Colonic mucosa (tissue), 4 donors: ENCODE measurements at regions not wholly inside any gene's neighbourhood (a gene's known extent, or its start where the extent isn't known, plus 50 kb on each side); places are given as distances from the start of the nearest gene placed in this dataset.

Experiments used
- DNase-seq: peaks from one replicate; pipeline ENCODE4 v3.0.0-alpha.2; 2020
- H3K27ac ChIP-seq: fragments of 200-600 bp; one replicate; pipeline ENCODE4 v1.8.0; 2021
- H3K27me3 ChIP-seq: fragments of 200-600 bp; one replicate; pipeline ENCODE4 v1.8.0; 2021
- H3K36me3 ChIP-seq: fragments of 200-600 bp; one replicate; pipeline ENCODE4 v1.8.0; 2021
- H3K4me1 ChIP-seq: fragments of 200-600 bp; one replicate; pipeline ENCODE4 v1.8.0; 2021; ENCODE audit warnings: mild to moderate bottlenecking
- H3K4me3 ChIP-seq: fragments of 200-600 bp; one replicate; pipeline ENCODE4 v1.8.0; 2021
- H3K9ac ChIP-seq, 2 donors: one replicate each; pipeline ENCODE4 v1.7.0; 2013; ENCODE audit warnings: control low read depth in 2 of 2, low read depth in 2 of 2, low read length in 2 of 2
- H3K9me3 ChIP-seq: fragments of 200-600 bp; one replicate; pipeline ENCODE4 v1.8.0; 2021
- CTCF ChIP-seq: fragments of 200-600 bp; IDR thresholded peaks from one replicate; pipeline ENCODE4 v1.8.0; 2022; ENCODE audit warnings: antibody characterized with exemption, mild to moderate bottlenecking
- intact Hi-C: fragments of 100-400 bp; cut with DNase I; formaldehyde crosslinking; loops from one replicate; pipeline ENCODE4 v1.14.1; 2022
- donor health status: healthy.
- donor health status: DM: no; HTN: no; CAD: no.
- donor health status: DM: no; HTN: no; CAD: no.

GRCh38 chr9:13396418-13396817 lies 116.9 kb upstream of the MPDZ start:
- DNase-seq: no peak
- no peaks in the 10 kb centered on the region for H3K36me3 ChIP-seq

GRCh38 chr9:13395156-13395555 lies 115.7 kb upstream of the MPDZ start:
- TF ChIP-seq CTCF: no peak

More at GRCh38 chr9:13396418-13396817, 116.9 kb upstream of the MPDZ start:
- Histone ChIP-seq H3K9me3 (no peaks in the 10 kb centered on the region), H3K4me3 (no peak overlapping the region), H3K27ac (no peak overlapping the region), H3K4me1 (no peaks in the 10 kb centered on the region), H3K9ac (no peak overlapping the region), H3K27me3 (no peaks in the 10 kb centered on the region)
- intact Hi-C loops: no loop called here
- no peak for TF ChIP-seq CTCF

DNA sequence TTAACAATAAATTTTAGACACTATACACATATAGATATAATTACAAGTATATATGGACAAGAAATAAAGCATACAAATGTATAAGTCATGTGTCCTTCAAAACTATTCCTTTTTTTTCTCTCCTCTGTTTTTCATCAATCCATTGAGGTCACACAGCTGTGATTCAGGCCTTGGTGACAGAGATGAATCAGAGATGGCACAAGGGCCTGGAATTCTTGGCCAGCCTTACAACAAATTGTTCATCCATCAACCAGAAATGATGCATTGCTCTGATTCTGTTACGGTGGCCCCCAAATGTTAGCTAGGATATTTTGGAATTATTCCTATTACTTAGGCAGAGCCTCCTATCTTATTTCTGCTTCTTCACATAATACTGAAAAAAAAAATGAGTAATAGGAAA lies 108.7 kb upstream of the MPDZ start:
- no peaks in the 10 kb centered on the region for H3K36me3 ChIP-seq
- no peak overlapping the region for H3K9ac ChIP-seq
- intact Hi-C loops: no loop called here
- H3K27ac ChIP-seq: no peak overlapping the region
- H3K4me3 ChIP-seq: no peak overlapping the region
- no peak for TF ChIP-seq CTCF
- H3K4me1 ChIP-seq: no peaks in the 10 kb centered on the region
- no peak for DNase-seq
- no peaks in the 10 kb centered on the region for H3K9me3 ChIP-seq
- H3K27me3 ChIP-seq: no peaks in the 10 kb centered on the region

More at GRCh38 chr9:13395156-13395555, 115.7 kb upstream of the MPDZ start:
- no peaks in the 10 kb centered on the region for H3K27me3 ChIP-seq
- intact Hi-C loops: no loop called here
- no peak for DNase-seq
- no peak overlapping the region for H3K4me3 ChIP-seq
- H3K36me3 ChIP-seq: no peaks in the 10 kb centered on the region
- no peak overlapping the region for H3K9ac ChIP-seq
- H3K4me1 ChIP-seq: no peaks in the 10 kb centered on the region
- H3K9me3 ChIP-seq: no peaks in the 10 kb centered on the region
- no peak overlapping the region for H3K27ac ChIP-seq

DNA sequence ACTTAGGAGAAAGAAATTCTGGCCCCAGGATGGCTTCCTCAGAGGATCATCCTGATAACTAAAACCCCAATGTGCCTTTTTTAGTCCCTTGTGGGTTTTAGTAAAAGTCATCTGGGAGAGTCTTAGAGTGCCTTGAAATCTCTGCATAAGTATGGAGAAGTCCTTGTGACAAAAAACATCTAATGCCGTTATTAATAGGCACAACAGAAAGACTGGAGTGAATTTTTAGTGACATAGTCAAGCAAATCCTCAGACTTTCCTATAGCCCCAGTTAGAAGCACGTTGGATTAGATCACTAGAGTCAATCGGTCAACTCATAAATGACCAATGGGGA lies 108.2 kb upstream of the MPDZ start:
- no peaks in the 10 kb centered on the region for H3K4me1 ChIP-seq
- no peaks in the 10 kb centered on the region for H3K9me3 ChIP-seq
- intact Hi-C loops: no loop called here
- DNase-seq: no peak
- TF ChIP-seq CTCF: no peak
- no peak overlapping the region for H3K27ac ChIP-seq
- no peaks in the 10 kb centered on the region for H3K36me3 ChIP-seq
- H3K4me3 ChIP-seq: no peak overlapping the region
- no peaks in the 10 kb centered on the region for H3K27me3 ChIP-seq
- H3K9ac ChIP-seq: no peak overlapping the region

- Histone ChIP-seq H3K27ac (no peak overlapping the region), H3K9me3 (no peaks in the 10 kb centered on the region), H3K4me1 (no peaks in the 10 kb centered on the region), H3K9ac (no peak overlapping the region), H3K4me3 (no peak overlapping the region), H3K36me3 (no peaks in the 10 kb centered on the region), H3K27me3 (no peaks in the 10 kb centered on the region)
- intact Hi-C loops: no loop called here
- TF ChIP-seq CTCF: no peak
- DNase-seq: no peak
These were observed 107.6 kb upstream of the MPDZ start for GRCh38 chr9:13386935-13387733.
